Astrocyte of the cerebellum (primary cell): ENCODE measurements at regions not wholly inside any gene's neighbourhood (a gene's known extent, or its start where the extent isn't known, plus 50 kb on each side); places are given as distances from the start of the nearest gene placed in this dataset.

Experiments
- DNase-seq: peaks from one replicate; pipeline ENCODE4 v3.0.0-alpha.2; 2011; ENCODE audit warnings: low read depth
- H3K4me3 ChIP-seq: 2 replicates; pipeline ENCODE4 v1.5.1; 2011; ENCODE audit warnings: mild to moderate bottlenecking, low read depth, low read length, moderate library complexity
- CTCF ChIP-seq: IDR thresholded peaks from 2 replicates; pipeline ENCODE4 v1.5.1; 2012; ENCODE audit warnings: low read length, low read depth, moderate library complexity, mild to moderate bottlenecking; ENCODE audit errors: missing control alignments
- in situ Hi-C: cut with HindIII; loops from 2 replicates; pipeline ENCODE4 v1.10.0; 2017; ENCODE audit warnings: low sequenced_read_pairs

GRCh38 chr5:74988273-74988983 is 63.9 kb downstream of the GCNT4 start:
- TF ChIP-seq CTCF, result no peak
- in situ Hi-C loops, result no loop called here
- H3K4me3 ChIP-seq, result no peak overlapping the region
- DNase-seq, result no peak

GRCh38 chr5:74978345-74978744 is 74.0 kb downstream of the GCNT4 start:
- no peak for DNase-seq
- no peak for TF ChIP-seq CTCF
- no peak overlapping the region for H3K4me3 ChIP-seq
- in situ Hi-C loops, result no loop called here

GRCh38 chr5:74977471-74977870 is 74.9 kb downstream of the GCNT4 start:
- H3K4me3 ChIP-seq, result no peak overlapping the region
- DNase-seq, result no peak
- no peak for TF ChIP-seq CTCF
- in situ Hi-C loops, result no loop called here

- no peak overlapping the region for H3K4me3 ChIP-seq
- in situ Hi-C loops, result no loop called here
- TF ChIP-seq CTCF, result no peak
- DNase-seq, result no peak
Measured at GRCh38 chr5:74976651-74977050, 75.7 kb downstream of the GCNT4 start.

DNA sequence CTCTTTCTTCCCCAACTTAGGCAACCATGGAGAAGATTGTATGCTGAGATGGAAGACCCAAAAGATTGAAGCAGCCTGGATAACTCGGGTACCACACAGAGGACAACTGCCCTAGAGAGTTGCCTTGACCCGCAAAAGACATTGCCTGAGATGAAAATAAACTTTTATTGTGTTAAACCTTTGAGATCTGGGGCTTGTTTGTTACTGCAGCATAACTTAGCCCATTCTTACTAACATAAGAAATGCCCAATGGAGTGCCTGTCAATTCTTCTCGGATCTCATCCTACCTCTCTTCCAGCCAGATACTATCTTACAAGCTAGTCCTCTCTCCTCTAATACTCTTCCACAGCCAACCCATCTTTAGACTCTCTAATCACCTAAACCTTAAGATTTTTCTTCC is 76.8 kb downstream of the GCNT4 start:
- in situ Hi-C loops, result no loop called here
- DNase-seq, result no peak
- no peak for TF ChIP-seq CTCF
- H3K4me3 ChIP-seq, result no peak overlapping the region

- DNase-seq, result no peak
- in situ Hi-C loops, result no loop called here
- no peak overlapping the region for H3K4me3 ChIP-seq
- no peak for TF ChIP-seq CTCF
Measured at GRCh38 chr5:74974451-74975091, 77.8 kb downstream of the GCNT4 start.
